ENCODE measurements at regions not wholly inside any gene's neighbourhood (a gene's known extent, or its start where the extent isn't known, plus 50 kb on each side); places are given as distances from the start of the nearest gene placed in this dataset.

DNA sequence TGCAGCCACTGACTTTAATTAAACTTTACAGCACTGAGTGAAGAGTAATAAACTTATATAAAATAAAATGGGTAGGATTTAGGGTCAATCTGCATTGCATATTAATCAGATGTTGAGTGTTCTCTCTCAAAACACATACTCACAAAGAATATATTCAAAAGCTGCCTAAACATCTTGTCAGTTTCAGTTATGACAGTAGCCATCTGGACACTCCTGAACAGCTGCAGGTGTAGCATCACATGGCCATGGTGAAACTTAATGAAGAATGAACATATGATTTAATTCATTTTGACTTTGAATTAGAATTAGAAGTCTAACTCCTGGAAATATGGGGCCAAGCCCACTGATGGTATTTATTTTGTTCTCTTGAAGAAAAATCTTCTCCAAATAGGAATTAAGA, 684.3 kb upstream of the RAG2 start:
- TF ChIP-seq CTCF (IDR thresholded peaks at IDR 0.05) (no peak), POLR2A (IDR thresholded peaks at IDR 0.05) (no peak), POLR2AphosphoS5 (IDR thresholded peaks at IDR 0.05) (no peak)
